Panc1 (cell line): ENCODE measurements at regions not wholly inside any gene's neighbourhood (a gene's known extent, or its start where the extent isn't known, plus 50 kb on each side); places are given as distances from the start of the nearest gene placed in this dataset.

Source experiments
- ATAC-seq: fragments of 200-7000 bp; cut with Tn5 transposase; 2 replicates; pipeline ENCODE4 v1.9.1; 2020; ENCODE audit warnings: mild to moderate bottlenecking, moderate library complexity
- BruUV-seq: library from RNA; stranded (reverse); fragments of 400-500 nt; replicated peaks from 2 replicates; lab custom pipeline; 2021; lab: Mats Ljungman, UMichigan
- CTCF ChIA-PET: fragments of 300-600 bp; sonication (Branson Sonifier 250); formaldehyde crosslinking; loops from one replicate; lab custom pipeline; 2022; ENCODE audit warnings: antibody characterized with exemption; lab: Charles Lee
- POLR2A ChIA-PET: fragments of 300-600 bp; sonication (Branson Sonifier 250); formaldehyde crosslinking; loops from one replicate; lab custom pipeline; 2022; ENCODE audit warnings: antibody characterized with exemption; lab: Charles Lee
- DNase-seq: peaks from one replicate; pipeline ENCODE4 v3.0.0-alpha.2; 2010; ENCODE audit warnings: low read depth, low spot score
- H3K27ac ChIP-seq: 2 replicates; pipeline ENCODE4 v1.5.1; 2011; ENCODE audit warnings: mild to moderate bottlenecking, low read length, inconsistent platforms
- H3K27me3 ChIP-seq: fragments of 200-500 bp; sonication (Bioruptor generic); 2 replicates; pipeline ENCODE4 v1.6.0; 2014; ENCODE audit warnings: low read length, inconsistent platforms; ENCODE audit not compliant: control insufficient read depth, insufficient read depth
- H3K36me3 ChIP-seq: fragments of 200-500 bp; sonication (Bioruptor generic); 2 replicates; pipeline ENCODE4 v1.5.1; 2014; ENCODE audit warnings: inconsistent platforms, mild to moderate bottlenecking, low read length, moderate library complexity; ENCODE audit not compliant: control insufficient read depth, insufficient read depth
- H3K4me1 ChIP-seq: 2 replicates; pipeline ENCODE4 v1.5.1; 2011; ENCODE audit warnings: inconsistent platforms, mild to moderate bottlenecking, low read length, moderate library complexity; ENCODE audit not compliant: control insufficient read depth, insufficient read depth
- H3K4me3 ChIP-seq, 2 experiments: 2 replicates each; pipeline ENCODE4 v1.5.1; 2011 to 2012; ENCODE audit warnings: low read depth in 2 of 2, low read length in 2 of 2, mild to moderate bottlenecking in 2 of 2, inconsistent platforms in 1 of 2, moderate library complexity in 1 of 2
- H3K9me3 ChIP-seq: fragments of 200-500 bp; sonication (Bioruptor generic); 2 replicates; pipeline ENCODE4 v1.5.1; 2014; ENCODE audit warnings: low read depth, mild to moderate bottlenecking, inconsistent platforms, low read length, moderate library complexity; ENCODE audit not compliant: control insufficient read depth, insufficient read depth
- POLR2AphosphoS5 ChIP-seq: IDR thresholded peaks from 2 replicates; pipeline ENCODE4 v1.6.1; 2012; ENCODE audit warnings: mild to moderate bottlenecking, low read depth, low read length, moderate library complexity
- SIN3A ChIP-seq: IDR thresholded peaks from 2 replicates; pipeline ENCODE4 v1.6.1; 2012; ENCODE audit warnings: low read depth, mild to moderate bottlenecking, low read length, moderate library complexity, borderline replicate concordance; ENCODE audit not compliant: insufficient read depth
- TCF7L2 ChIP-seq: IDR thresholded peaks from 2 replicates; pipeline ENCODE4 v1.6.1; 2011; ENCODE audit warnings: mild to moderate bottlenecking, low read depth, low read length, inconsistent platforms
- in situ Hi-C: cut with HindIII; loops from 2 replicates; pipeline ENCODE4 v1.10.0; 2016; ENCODE audit warnings: low sequenced_read_pairs, low pct_unique_long_range_greater_than_20kb
- intact Hi-C: fragments of 100-400 bp; cut with micrococcal nuclease; formaldehyde crosslinking; loops from one replicate; pipeline ENCODE4 v1.10.0; 2022; ENCODE audit not compliant: unreplicated experiment
- TF ChIP-seq, protein P1 (sequence below), 2 experiments: IDR thresholded peaks; 2 replicates each; pipeline ENCODE4 v1.6.1; 2011 to 2012; ENCODE audit warnings: low read depth in 2 of 2, control low read depth in 1 of 2, low read length in 1 of 2, mild to moderate bottlenecking in 1 of 2, moderate library complexity in 1 of 2; ENCODE audit not compliant: insufficient read depth in 1 of 2
- TF ChIP-seq, protein P2 (sequence below): fragments of 450-650 bp; IDR thresholded peaks from 2 replicates; pipeline ENCODE4 v1.5.1; 2017; ENCODE audit warnings: mild to moderate bottlenecking

DNA sequence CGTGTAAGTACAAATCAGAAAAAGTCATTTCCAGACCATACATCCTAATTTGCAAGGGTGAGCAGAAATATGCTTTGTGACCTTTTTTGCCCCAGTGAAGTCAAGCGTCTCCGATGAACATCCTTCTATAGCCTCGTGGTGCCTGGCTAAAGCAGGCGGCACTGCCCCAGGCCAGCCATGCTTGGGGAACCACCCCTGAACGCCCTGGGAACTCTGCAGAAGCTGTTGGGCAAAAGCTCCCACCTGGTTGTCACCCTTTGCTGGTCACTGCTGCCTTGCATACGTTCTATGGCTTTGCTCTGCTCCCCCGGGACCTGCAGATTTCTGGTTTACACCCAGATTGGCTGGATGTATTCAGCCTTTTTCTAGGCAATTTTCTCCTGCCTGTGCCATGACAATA is 256.4 kb downstream of the SS18 start:
- Histone ChIP-seq H3K4me3 (no peak overlapping the region), H3K27me3 (no peaks in the 10 kb centered on the region), H3K27ac (no peak overlapping the region), H3K36me3 (no peaks in the 10 kb centered on the region), H3K9me3 (no peaks in the 10 kb centered on the region), H3K4me1 (no peaks in the 10 kb centered on the region)
- ChIA-PET POLR2A (no interaction called here), CTCF (no interaction called here)
- BruUV-seq: no TSS peak
- intact Hi-C loops: loop anchor here (10.0 kb wide), 1 partner anchor 61 kb away; no protein-coding TSS in a partner anchor
- DNase-seq: no peak
- no peak for ATAC-seq
- TF ChIP-seq, protein P1, sequence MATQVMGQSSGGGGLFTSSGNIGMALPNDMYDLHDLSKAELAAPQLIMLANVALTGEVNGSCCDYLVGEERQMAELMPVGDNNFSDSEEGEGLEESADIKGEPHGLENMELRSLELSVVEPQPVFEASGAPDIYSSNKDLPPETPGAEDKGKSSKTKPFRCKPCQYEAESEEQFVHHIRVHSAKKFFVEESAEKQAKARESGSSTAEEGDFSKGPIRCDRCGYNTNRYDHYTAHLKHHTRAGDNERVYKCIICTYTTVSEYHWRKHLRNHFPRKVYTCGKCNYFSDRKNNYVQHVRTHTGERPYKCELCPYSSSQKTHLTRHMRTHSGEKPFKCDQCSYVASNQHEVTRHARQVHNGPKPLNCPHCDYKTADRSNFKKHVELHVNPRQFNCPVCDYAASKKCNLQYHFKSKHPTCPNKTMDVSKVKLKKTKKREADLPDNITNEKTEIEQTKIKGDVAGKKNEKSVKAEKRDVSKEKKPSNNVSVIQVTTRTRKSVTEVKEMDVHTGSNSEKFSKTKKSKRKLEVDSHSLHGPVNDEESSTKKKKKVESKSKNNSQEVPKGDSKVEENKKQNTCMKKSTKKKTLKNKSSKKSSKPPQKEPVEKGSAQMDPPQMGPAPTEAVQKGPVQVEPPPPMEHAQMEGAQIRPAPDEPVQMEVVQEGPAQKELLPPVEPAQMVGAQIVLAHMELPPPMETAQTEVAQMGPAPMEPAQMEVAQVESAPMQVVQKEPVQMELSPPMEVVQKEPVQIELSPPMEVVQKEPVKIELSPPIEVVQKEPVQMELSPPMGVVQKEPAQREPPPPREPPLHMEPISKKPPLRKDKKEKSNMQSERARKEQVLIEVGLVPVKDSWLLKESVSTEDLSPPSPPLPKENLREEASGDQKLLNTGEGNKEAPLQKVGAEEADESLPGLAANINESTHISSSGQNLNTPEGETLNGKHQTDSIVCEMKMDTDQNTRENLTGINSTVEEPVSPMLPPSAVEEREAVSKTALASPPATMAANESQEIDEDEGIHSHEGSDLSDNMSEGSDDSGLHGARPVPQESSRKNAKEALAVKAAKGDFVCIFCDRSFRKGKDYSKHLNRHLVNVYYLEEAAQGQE (IDR thresholded peaks at IDR 0.05; ENCODE audit: insufficient read depth in 1 of 2, low read depth in 2 of 2, low read length in 1 of 2): no peak
- TF ChIP-seq, protein P2, sequence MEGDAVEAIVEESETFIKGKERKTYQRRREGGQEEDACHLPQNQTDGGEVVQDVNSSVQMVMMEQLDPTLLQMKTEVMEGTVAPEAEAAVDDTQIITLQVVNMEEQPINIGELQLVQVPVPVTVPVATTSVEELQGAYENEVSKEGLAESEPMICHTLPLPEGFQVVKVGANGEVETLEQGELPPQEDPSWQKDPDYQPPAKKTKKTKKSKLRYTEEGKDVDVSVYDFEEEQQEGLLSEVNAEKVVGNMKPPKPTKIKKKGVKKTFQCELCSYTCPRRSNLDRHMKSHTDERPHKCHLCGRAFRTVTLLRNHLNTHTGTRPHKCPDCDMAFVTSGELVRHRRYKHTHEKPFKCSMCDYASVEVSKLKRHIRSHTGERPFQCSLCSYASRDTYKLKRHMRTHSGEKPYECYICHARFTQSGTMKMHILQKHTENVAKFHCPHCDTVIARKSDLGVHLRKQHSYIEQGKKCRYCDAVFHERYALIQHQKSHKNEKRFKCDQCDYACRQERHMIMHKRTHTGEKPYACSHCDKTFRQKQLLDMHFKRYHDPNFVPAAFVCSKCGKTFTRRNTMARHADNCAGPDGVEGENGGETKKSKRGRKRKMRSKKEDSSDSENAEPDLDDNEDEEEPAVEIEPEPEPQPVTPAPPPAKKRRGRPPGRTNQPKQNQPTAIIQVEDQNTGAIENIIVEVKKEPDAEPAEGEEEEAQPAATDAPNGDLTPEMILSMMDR: no peak
- TF ChIP-seq TCF7L2: no peak
- in situ Hi-C loops: no loop called here

DNA sequence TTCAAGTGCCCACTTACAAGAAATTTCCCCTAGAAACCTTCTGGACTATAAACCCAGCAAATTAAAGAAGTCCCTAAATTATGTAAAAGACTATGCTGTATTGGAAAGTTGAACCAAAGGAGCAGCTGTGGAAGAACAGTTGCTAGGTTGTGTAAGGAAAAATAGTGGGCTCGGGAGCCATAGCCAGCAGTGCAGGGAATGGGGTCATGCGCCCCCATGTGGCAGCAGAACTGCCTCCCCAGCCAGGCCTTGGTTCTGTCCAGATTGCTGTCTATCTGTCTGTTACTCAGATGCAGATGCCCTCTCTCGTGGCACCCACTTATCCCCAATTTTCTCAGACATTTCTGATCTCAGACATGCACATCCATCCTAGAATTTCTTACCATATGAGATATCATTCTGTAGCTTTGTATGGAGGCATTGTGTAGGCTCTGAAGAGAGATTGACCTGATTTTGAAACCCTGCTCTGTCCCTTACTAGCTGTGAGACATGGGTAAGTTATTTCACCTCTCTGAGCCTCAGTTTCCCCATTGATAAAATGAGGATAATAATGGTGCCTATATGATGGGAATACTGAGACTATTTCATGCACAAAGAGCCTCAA is 258.3 kb downstream of the SS18 start:
- BruUV-seq: no TSS peak
- ATAC-seq (peak; percentile 88), DNase-seq (peak; percentile 38)
- intact Hi-C loops (loop anchor here (10.0 kb wide), 1 partner anchor 63 kb away; no protein-coding TSS in a partner anchor), in situ Hi-C loops (no loop called here)
- Histone ChIP-seq H3K4me1 (no peaks in the 10 kb centered on the region), H3K4me3 (no peak overlapping the region), H3K27ac (no peak overlapping the region), H3K27me3 (no peaks in the 10 kb centered on the region; the same call in 1 of the 2 replicates), H3K36me3 (no peaks in the 10 kb centered on the region), H3K9me3 (no peaks in the 10 kb centered on the region)
- POLR2A ChIA-PET: no interaction called here
- CTCF ChIA-PET: no interaction called here
- TF ChIP-seq SIN3A (no peak), POLR2AphosphoS5 (no peak), TCF7L2 (no peak)
- TF ChIP-seq, protein P1 (IDR thresholded peaks at IDR 0.05; ENCODE audit: insufficient read depth in 1 of 2, low read depth in 2 of 2, low read length in 1 of 2): no peak
- TF ChIP-seq, protein P2: peak; percentile 86
